SK-MEL-5 (cell line): ENCODE measurements at regions not wholly inside any gene's neighbourhood (a gene's known extent, or its start where the extent isn't known, plus 50 kb on each side); places are given as distances from the start of the nearest gene placed in this dataset.

Source experiments
- DNase-seq: peaks from one replicate; pipeline ENCODE4 v3.0.0-alpha.2; 2016; ENCODE audit warnings: low read depth, low spot score
- in situ Hi-C: cut with HindIII; loops from 2 replicates; pipeline ENCODE4 v1.10.0; 2016; ENCODE audit warnings: low sequenced_read_pairs, high pct_unique_total_duplicates, low pct_unique_long_range_greater_than_20kb

DNA sequence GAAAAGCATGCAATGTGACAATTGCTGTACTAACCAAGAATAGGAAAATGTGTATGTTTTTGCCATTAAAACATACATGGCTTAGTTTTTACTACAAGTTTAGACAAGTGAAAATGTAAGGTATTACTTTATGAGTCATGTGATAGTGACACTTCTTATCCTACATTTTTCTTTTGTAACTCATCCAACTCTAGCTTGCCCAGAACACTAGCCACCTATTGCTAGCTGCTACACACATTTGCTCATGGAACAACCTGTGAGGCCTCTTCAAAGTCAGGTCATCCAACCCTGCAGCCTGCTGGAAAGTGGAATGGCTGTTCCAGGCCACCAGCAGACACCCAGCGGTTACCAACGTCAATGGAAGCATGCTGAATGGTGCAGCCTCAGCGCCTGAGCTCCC, 1043.9 kb downstream of the TMEM182 start:
- in situ Hi-C loops = no loop called here
- DNase-seq = no peak

DNA sequence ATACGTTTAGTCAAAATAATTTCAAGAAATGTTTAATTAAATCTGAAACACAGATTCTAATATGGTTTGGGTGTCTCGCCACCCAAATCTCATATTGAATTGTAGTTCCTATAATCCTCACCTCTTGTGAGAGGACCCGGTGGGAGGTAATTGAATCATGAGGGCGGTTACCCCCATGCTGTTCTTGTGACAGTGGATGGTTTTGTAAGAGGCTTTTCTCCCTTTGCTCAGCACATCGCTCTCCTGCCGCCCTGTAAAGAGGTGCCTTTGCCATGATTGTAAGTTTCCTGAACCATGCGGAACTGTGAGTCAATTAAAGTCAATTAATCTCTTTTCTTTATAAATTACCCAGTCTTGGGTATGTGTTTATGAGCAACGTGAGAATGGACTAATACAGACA, 1045.1 kb upstream of the POU3F3 start:
- in situ Hi-C loops = no loop called here
- DNase-seq = no peak

DNA sequence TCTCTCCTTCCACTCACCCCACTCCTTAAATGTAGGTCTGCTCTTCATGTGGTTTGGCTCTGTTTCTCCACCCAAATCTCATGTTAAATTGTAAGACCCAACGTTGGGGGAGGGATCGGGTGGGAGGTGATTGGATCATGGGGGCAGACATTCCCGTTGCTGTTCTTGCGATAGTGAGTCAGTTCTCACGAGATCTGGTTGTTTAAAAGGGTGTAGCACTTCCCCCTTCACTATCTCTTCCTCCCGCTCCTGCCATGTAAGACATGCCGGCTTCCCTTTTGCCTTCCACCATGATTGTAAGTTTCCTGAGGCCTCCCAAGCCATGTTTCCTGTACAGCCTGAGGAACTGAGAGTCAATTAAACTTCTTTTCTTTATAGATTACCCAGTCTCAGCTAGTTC, 1044.5 kb upstream of the POU3F3 start:
- no peak for DNase-seq
- in situ Hi-C loops = no loop called here

DNA sequence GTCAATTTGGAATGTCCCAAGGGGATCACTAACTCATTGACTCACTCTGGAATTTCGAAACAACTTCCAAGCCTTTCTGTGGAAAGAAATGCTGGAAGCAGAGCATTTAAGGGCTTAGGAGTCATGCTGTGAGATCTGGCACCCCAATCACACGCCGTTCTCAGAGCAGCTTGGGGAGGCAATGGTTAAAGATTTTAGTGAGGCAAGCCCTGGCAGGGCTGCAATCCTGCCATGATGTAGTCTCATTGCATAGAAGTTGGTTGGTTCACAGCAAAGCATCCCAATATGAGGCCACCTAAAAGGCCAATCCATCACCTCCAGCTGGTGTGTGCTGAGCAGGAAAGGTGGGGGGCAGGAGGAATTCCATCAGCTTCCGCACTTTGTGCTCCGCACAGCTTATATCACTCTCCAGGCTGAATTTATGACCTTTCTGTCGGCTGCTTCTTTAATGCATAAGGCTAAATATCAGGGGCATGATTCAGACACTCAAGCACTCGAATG, 1043.9 kb upstream of the POU3F3 start:
- no peak for DNase-seq
- in situ Hi-C loops = no loop called here

DNA sequence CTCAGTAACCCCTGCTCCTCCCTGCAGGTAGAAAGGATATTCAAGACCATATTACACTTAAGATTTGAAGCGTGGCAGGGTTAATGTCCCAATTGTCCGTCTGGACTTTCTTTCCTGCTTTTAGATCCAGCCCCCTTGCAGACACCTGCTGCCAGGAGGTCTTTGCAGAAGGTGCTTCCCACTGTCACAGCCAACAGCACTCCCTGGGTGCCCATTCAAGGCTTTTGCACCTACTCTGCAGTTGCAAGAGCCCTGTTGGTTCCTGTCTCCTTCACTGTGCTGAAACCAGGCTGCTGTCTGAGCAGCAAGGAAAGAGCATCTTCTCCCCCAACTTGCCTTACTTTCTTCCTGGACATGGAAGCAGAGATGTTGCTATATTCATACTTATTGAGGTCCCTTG, 1043.0 kb upstream of the POU3F3 start:
- no peak for DNase-seq
- in situ Hi-C loops = no loop called here

DNA sequence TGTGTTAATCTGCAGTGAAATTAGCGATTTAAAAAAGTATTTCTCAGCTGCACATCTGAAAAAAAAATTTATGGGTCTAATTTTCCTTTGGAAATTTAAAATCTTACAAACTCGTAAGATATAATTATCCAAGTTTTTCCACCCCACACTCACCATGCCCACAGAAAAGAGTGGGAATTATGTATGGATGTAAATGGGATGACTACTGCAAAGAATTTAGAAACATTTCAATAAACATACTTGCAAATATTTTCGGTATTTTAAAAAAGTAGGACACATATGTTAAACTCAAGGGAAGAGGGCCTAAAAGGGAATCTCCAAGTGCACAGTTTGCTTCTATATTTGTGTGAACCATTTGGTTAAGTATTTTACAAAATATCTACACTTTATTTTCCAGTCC, 1039.9 kb upstream of the POU3F3 start:
- DNase-seq = no peak
- in situ Hi-C loops = no loop called here

DNA sequence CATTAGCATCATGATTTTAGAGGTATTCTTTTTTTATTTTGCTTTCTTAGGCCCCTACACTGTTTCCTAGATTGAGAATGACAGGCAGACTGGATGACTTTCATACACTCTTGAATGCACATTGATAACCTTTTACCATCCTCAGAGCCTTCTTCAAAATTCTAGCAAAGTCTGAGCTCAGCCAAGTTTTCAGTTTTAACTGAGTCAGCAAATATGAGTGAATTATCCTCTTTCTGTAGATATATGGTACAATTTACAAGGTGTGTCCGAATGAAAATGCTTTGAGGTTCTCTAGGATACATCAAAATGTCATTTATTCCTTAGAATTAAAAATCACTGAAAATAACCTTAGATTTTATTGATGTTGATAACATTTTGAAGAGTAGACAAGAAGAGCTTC, 1038.2 kb upstream of the POU3F3 start:
- in situ Hi-C loops = no loop called here
- no peak for DNase-seq

DNA sequence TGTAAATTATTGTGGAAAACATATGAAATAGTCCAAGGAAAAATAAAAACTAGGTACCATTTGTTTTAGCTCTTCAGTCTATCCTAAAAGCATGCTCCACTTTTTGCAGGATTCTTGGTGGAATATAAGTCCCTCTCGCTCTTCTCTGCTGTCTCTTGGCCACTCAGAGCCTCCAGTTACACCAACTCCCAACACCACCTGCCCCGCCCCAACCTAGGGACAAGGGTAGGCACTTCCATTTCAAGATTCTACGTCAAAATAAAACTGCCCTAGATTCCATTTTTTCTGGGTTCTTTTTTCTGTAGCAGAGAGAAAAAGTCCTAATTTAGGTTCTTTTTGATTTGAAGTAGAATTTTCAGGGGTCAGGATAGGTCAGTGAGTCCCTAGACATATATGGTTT, 1036.2 kb upstream of the POU3F3 start:
- no peak for DNase-seq

DNA sequence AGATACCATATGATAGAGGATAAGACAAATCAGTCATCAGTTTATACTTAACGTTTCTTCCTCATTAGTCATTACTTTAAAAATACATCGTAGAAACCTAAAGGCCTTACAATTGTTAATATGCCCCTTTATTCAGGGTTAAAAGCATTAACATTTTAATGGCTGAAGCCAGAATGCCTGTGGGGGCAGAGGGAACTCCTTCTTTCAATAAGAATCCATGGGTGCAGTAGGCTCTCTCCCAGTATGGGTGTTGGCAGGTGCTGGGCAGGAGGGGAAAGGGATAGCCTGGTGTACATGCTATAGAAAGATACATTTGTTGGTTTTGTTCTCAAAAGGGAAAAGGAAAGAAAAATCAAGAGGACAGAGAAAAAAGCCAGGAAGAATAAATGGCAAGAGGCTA, 1035.7 kb upstream of the POU3F3 start:
- no peak for DNase-seq
- in situ Hi-C loops = no loop called here

More for the DNA sequence above, 1036.2 kb upstream of the POU3F3 start:
- in situ Hi-C loops = no loop called here

DNA sequence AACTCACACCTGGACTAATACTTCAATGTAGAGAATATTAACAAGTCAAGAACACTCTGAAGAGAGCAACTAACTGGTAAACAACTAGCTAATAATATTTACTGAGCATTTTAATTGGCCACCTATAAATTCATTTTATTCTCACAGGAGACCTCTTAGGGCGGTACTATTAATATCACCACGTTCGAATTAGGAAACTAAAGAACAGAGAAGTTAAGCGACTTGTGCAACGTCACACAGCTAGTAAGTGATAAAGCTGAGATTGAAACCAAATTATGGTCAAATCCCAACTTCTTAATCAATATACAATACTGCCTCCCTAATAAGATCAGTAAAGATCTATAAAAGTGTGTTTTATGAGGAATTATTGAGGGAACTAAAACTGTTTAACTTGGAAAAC, 1034.3 kb upstream of the POU3F3 start:
- DNase-seq = no peak
- in situ Hi-C loops = no loop called here

DNA sequence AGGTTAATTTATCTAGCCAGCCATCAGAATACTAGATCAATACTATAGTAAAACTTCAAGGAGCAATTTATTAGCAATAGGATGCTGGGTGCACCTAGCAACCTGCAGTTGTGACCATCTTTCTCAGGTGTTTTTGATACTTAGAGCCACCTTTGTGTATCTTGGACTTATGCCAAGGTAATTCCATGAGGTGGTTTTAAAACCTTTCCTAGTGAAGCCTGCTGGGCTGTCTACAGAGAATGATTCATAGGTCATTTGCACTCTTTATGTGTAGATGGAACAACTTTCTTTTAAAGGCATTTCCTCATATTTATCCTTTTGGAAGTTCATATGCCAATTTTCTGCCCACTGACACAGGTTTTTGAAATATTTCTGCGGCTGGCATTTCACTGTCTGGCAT, 1030.1 kb upstream of the POU3F3 start:
- in situ Hi-C loops = no loop called here
- DNase-seq = no peak

DNA sequence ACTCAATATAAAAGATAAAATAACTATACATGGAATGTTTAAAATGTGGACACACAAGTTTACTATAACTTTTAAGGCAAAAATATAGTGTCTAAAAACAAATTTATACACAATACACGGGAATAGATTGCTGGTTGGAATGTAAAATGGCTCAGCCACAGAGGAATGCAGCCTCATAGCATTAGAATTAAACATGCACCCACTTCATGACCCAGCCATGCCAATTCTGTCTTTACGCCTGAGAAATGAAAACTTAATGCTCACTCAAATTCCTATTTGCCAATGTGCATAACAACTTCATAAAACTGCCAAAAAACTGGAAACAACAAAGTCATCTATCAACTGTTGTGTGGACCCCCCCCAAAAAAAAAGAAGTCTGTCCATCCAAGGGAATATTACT, 1006.6 kb upstream of the POU3F3 start:
- no peak for DNase-seq
- in situ Hi-C loops = no loop called here

DNA sequence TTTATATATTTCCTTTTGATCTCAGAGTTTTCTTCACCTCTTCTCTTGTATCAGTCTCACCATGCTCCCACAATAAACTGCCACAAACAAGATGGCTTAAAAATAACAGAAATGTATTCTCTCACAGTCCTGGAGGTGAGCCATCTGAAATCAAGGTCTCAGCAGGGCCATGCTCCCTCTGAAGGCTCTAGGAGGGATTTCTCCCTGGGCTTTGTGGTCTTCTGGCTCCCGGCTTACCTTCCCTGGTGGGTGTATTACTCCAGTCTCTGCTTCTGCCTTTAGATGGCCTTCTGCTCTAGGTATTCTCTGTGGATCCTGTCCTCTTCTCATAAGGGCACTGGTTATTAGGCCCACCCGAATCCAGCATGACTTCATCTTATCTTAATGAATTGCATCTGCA, 994.7 kb upstream of the POU3F3 start:
- DNase-seq = no peak
- in situ Hi-C loops = no loop called here

DNA sequence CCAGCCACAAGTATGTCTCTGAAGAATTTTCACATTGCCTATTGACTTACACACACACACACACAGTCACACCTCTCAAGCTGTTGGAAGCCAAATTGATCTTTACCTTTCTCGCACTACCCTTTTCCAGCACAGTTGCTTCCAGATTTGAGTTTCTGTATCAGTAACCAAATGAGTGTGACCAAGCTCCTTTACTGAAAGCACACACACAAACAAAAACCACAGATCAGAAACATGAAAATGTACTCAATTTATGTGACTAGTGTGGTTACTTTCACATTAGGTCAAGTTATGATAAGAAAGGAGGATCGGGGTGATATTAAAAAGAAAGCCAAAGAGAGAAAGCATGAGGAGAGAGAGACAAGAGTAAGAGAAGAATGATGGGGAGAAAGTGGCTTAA, 993.9 kb upstream of the POU3F3 start:
- DNase-seq = no peak
- in situ Hi-C loops = no loop called here

DNA sequence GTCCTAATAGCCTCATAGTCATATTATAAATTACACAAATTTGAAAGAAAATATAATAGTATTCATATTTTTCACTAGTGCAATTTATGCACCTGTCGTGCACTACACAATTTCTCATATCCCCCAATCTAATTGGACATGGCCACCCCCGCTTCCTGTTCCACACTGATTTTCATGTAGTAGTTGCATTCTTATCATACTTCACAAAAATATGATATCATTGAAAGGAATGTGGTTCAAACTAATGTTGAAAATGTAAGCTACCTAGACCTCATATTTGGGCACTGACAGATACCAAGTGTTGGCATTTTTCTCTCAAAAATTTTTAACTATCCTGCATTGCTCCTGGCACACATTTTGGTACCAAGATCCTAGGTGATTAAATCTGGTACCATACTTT, 985.5 kb upstream of the POU3F3 start:
- no peak for DNase-seq
- in situ Hi-C loops = no loop called here

DNA sequence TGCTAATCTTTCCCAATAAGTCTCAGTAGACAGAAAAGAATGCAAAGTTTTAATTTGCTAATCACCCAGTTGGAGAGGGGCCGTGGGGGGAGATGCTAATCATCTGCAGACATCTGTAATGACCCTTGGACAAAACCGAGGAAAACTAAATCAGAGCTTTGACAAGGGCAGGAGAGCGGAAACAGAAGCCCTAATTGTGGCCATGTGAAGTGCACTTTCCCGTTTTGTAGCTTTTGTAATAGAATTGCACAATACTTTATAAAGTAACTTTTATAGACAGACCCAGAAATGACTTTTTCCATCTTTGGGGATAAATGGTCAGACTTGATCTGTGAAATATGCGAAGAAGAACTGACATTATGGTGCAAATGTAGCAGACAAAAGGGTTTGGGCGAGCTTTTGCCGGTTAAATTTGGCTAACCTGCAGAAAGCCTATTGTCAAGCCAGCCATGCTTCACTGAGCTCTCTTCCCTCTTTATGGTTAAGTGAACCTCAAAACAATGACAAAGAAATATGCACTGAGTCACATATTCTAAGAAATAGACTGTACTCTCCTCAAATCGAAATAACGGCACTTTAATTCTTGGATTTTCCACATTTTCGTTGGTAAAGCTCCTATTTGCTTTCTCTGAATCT, 980.1 kb upstream of the POU3F3 start:
- no peak for DNase-seq
- in situ Hi-C loops = no loop called here

DNA sequence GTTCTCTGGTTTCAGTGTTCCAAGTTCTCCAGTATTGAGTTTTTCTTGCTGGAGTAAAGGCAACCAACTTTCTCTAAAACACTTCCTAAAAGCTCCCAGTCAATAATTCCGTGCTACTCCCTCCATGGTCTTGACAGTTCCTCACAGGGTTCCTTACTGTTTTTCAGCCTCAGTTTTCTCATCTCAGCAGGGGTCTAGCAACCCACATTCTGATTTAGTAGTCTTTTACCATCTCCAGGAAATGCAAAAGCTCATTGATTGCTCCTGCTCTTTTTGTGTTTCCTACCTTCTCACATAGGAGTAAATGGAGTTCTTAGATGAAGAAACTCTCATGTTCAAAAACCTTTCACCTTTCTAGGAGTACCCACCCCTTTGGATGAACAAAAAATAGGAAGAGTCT, 978.8 kb upstream of the POU3F3 start:
- in situ Hi-C loops = no loop called here
- no peak for DNase-seq

DNA sequence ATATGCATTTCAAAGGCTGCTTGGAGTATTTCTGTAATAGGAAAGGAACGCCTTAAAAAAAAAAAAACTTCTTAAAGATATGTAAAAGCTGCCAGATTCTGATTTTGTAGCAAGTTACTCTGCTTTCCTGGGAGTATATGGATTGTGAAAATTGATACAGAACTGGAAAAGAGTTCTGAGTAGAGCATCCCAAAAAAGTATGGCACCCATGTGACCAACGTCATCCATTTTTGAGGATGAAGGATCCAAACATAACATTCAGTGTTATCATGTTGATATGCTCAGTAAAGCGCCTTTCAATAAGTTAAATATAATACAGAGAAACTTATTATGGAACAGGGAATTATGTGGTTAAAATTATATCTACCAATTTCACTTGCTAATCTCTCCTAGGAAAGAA, 978.4 kb upstream of the POU3F3 start:
- DNase-seq = no peak
- in situ Hi-C loops = no loop called here

DNA sequence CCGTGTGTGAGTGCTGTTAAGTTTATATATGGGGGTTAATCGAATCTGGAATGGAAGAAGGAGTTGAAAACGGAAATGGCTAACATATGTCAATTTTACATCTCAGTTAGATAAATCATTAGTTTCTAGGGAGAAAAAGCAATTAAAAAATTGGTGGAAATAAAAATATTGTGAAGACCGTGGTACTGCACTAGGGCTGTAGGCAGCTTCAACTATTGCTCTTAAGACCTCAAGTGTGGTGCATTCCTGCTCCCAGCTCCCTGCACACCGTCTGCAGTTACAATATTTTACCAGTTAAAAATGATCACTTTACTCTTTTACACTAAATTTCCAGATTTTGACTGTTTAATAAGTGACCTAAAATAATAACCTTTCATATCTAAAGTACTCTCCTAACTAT, 977.3 kb upstream of the POU3F3 start:
- in situ Hi-C loops = no loop called here
- DNase-seq = no peak

DNA sequence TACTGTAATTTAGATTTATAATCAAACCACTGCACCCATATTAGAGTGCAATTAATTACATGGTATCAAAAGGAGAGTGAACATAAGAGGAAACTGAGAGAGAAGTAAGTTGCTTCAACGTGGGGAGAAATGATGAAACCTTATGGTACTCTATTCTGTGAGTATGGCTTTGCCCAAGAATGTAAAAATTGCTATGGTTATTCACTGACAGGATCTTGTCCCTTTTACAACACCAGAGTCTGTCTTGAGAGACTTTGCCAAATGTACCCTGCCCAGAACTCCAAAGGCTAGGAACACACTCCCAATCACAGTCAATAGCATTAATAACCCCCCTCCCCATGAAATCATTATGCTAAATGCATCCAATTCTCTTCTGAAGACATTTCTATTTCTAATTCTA, 974.8 kb upstream of the POU3F3 start:
- in situ Hi-C loops = no loop called here
- no peak for DNase-seq
